ENCODE measurements at regions not wholly inside any gene's neighbourhood (a gene's known extent, or its start where the extent isn't known, plus 50 kb on each side); places are given as distances from the start of the nearest gene placed in this dataset.
A peak's percentile ranks its signal among the peaks of the same experiment; 100 is the strongest.
"Not testable (repeated sequence)": the region's sequence is repeated elsewhere in the genome, so short reads cannot be mapped to it uniquely, and the experiment has no call there.

DNA sequence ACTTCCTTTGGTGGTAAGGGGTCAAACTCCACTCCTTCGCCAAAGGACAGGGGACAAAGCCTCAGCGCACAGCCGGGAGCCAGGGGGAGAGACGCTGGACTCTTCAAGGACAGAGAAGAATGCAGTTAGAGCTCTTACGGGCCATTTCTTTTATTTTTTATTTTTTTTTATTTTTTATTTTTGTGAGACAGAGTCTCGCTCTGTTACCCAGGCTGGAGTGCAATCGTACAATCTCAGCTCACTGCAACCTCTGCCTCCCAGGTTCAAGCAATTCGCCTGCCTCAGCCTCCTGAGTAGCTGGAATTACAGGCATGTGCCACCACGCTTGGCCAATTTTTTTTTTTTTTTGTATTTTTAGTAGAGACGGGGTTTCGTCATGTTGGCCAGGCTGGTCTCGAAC is 93.2 kb upstream of the RPH3AL start, which contains the start of gene RFLNB:
Gene RFLNB (minus strand): TSS at position 101 of the 400 bp plus-strand sequence.
- not testable (repeated sequence) for H3K9me3 Mint-ChIP-seq (ENCODE audit: unreplicated experiment); H3K4me1 Mint-ChIP-seq (ENCODE audit: unreplicated experiment); DNase-seq (ENCODE audit: low spot score); H3K36me3 Mint-ChIP-seq (ENCODE audit: low read depth, unreplicated experiment); H3K27ac Mint-ChIP-seq (ENCODE audit: unreplicated experiment); H3K27me3 Mint-ChIP-seq (ENCODE audit: unreplicated experiment)
- peak within 1 kb of the TSS; percentile 37 for H3K4me3 Mint-ChIP-seq (ENCODE audit: unreplicated experiment)

- no peaks in the 10 kb centered on the region for H3K9me3 Mint-ChIP-seq (ENCODE audit: unreplicated experiment)
- peaks cover 10% of the 10 kb centered on the region for H3K36me3 Mint-ChIP-seq (ENCODE audit: low read depth, unreplicated experiment)
- TF ChIP-seq, protein P1, sequence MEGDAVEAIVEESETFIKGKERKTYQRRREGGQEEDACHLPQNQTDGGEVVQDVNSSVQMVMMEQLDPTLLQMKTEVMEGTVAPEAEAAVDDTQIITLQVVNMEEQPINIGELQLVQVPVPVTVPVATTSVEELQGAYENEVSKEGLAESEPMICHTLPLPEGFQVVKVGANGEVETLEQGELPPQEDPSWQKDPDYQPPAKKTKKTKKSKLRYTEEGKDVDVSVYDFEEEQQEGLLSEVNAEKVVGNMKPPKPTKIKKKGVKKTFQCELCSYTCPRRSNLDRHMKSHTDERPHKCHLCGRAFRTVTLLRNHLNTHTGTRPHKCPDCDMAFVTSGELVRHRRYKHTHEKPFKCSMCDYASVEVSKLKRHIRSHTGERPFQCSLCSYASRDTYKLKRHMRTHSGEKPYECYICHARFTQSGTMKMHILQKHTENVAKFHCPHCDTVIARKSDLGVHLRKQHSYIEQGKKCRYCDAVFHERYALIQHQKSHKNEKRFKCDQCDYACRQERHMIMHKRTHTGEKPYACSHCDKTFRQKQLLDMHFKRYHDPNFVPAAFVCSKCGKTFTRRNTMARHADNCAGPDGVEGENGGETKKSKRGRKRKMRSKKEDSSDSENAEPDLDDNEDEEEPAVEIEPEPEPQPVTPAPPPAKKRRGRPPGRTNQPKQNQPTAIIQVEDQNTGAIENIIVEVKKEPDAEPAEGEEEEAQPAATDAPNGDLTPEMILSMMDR (IDR thresholded peaks at IDR 0.05; ENCODE audit: unreplicated experiment), result no peak
- no peak overlapping the region for H3K4me3 Mint-ChIP-seq (ENCODE audit: unreplicated experiment)
- H3K27me3 Mint-ChIP-seq (ENCODE audit: unreplicated experiment), result peaks cover 2% of the 10 kb centered on the region
- H3K27ac Mint-ChIP-seq (ENCODE audit: unreplicated experiment), result no peak overlapping the region
- peaks cover 3% of the 10 kb centered on the region for H3K4me1 Mint-ChIP-seq (ENCODE audit: unreplicated experiment)
- no peak for DNase-seq (ENCODE audit: low spot score)
Measured at GRCh38 chr17:444879-445454, 92.4 kb upstream of the RPH3AL start.

- H3K9me3 Mint-ChIP-seq (ENCODE audit: unreplicated experiment), result no peaks in the 10 kb centered on the region
- no peak for DNase-seq (ENCODE audit: low spot score)
- no peak overlapping the region for H3K27ac Mint-ChIP-seq (ENCODE audit: unreplicated experiment)
- peaks cover 2% of the 10 kb centered on the region for H3K27me3 Mint-ChIP-seq (ENCODE audit: unreplicated experiment)
- H3K36me3 Mint-ChIP-seq (ENCODE audit: low read depth, unreplicated experiment), result peaks cover 21% of the 10 kb centered on the region
- no peak overlapping the region for H3K4me3 Mint-ChIP-seq (ENCODE audit: unreplicated experiment)
- TF ChIP-seq, protein P1 (IDR thresholded peaks at IDR 0.05; ENCODE audit: unreplicated experiment), result no peak
- peaks cover 3% of the 10 kb centered on the region for H3K4me1 Mint-ChIP-seq (ENCODE audit: unreplicated experiment)
Measured at GRCh38 chr17:443109-443508, 90.5 kb upstream of the RPH3AL start.

- H3K4me1 Mint-ChIP-seq (ENCODE audit: unreplicated experiment), result no peaks in the 10 kb centered on the region
- TF ChIP-seq, protein P1 (IDR thresholded peaks at IDR 0.05; ENCODE audit: unreplicated experiment), result no peak
- no peak for DNase-seq (ENCODE audit: low spot score)
- H3K27ac Mint-ChIP-seq (ENCODE audit: unreplicated experiment), result no peak overlapping the region
- H3K4me3 Mint-ChIP-seq (ENCODE audit: unreplicated experiment), result no peak overlapping the region
- H3K36me3 Mint-ChIP-seq (ENCODE audit: low read depth, unreplicated experiment), result peaks cover 23% of the 10 kb centered on the region
- H3K27me3 Mint-ChIP-seq (ENCODE audit: unreplicated experiment), result peaks cover 2% of the 10 kb centered on the region
- H3K9me3 Mint-ChIP-seq (ENCODE audit: unreplicated experiment), result no peaks in the 10 kb centered on the region
Measured at GRCh38 chr17:441155-441950, 88.7 kb upstream of the RPH3AL start.

DNA sequence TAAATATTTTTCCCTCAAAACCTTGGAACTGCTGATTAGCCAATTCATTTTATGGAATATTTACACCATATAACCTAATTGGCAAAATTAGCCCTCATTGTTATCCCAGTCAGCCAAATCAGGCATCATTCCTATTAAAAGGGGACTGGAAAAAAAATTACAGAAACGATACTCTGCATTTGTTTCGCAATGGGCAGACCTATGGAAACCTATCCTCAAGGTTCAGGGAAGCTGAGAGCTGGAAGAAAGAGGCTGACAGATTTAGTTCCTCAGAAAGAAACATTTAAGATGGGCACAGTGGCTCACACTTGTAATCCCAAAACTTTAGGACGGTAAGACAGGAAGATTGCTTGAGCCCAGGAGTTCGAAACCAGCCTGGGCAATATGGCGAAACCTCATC is 85.6 kb upstream of the RPH3AL start:
- Mint-ChIP-seq H3K27ac (ENCODE audit: unreplicated experiment) (no peak overlapping the region), H3K27me3 (ENCODE audit: unreplicated experiment) (peaks cover 2% of the 10 kb centered on the region), H3K4me3 (ENCODE audit: unreplicated experiment) (peak overlapping the region; percentile 2), H3K9me3 (ENCODE audit: unreplicated experiment) (peaks cover 6% of the 10 kb centered on the region), H3K4me1 (ENCODE audit: unreplicated experiment) (no peaks in the 10 kb centered on the region), H3K36me3 (ENCODE audit: low read depth, unreplicated experiment) (peaks cover 27% of the 10 kb centered on the region)
- no peak for DNase-seq (ENCODE audit: low spot score)
- TF ChIP-seq, protein P1 (IDR thresholded peaks at IDR 0.05; ENCODE audit: unreplicated experiment), result no peak
